Calu3 (cell line): ENCODE measurements at regions not wholly inside any gene's neighbourhood (a gene's known extent, or its start where the extent isn't known, plus 50 kb on each side); places are given as distances from the start of the nearest gene placed in this dataset.

Experiments
- BruUV-seq: library from RNA; stranded (reverse); fragments of 400-500 nt; replicated peaks from 2 replicates; lab custom pipeline; 2021; lab: Mats Ljungman, UMichigan
- CTCF ChIA-PET: fragments of 300-600 bp; sonication (Branson Sonifier 250); formaldehyde crosslinking; loops from one replicate; lab custom pipeline; 2022; ENCODE audit warnings: antibody characterized with exemption; lab: Charles Lee
- DNase-seq: peaks from one replicate; pipeline ENCODE4 v3.0.0; 2022
- H3K27ac Mint-ChIP-seq: one replicate; pipeline ENCODE4 v1.8.0; 2022; ENCODE audit warnings: mixed read lengths; ENCODE audit not compliant: unreplicated experiment
- H3K27me3 Mint-ChIP-seq: one replicate; pipeline ENCODE4 v1.8.0; 2022; ENCODE audit warnings: mixed read lengths; ENCODE audit not compliant: unreplicated experiment
- H3K36me3 Mint-ChIP-seq: one replicate; pipeline ENCODE4 v1.8.0; 2022; ENCODE audit warnings: mild to moderate bottlenecking, moderate library complexity, mixed read lengths; ENCODE audit not compliant: insufficient read depth, unreplicated experiment
- H3K4me1 Mint-ChIP-seq: one replicate; pipeline ENCODE4 v1.8.0; 2022; ENCODE audit warnings: mild to moderate bottlenecking, low read depth, mixed read lengths; ENCODE audit not compliant: unreplicated experiment
- H3K4me3 Mint-ChIP-seq: one replicate; pipeline ENCODE4 v1.8.0; 2022; ENCODE audit warnings: mild to moderate bottlenecking, low read depth, moderate library complexity, mixed read lengths; ENCODE audit not compliant: unreplicated experiment
- H3K9me3 Mint-ChIP-seq: one replicate; pipeline ENCODE4 v1.8.0; 2022; ENCODE audit warnings: low read depth, mixed read lengths; ENCODE audit not compliant: unreplicated experiment
- CTCF ChIP-seq: fragments of 200-600 bp; IDR thresholded peaks from one replicate; pipeline ENCODE4 v1.8.0; 2022; ENCODE audit warnings: antibody characterized with exemption; ENCODE audit not compliant: unreplicated experiment
- intact Hi-C: fragments of 100-400 bp; cut with micrococcal nuclease; formaldehyde crosslinking; loops from one replicate; pipeline ENCODE4 v1.10.0; 2022; ENCODE audit not compliant: unreplicated experiment

- Mint-ChIP-seq H3K27me3 (no peaks in the 10 kb centered on the region), H3K27ac (peak overlapping the region; percentile 20), H3K4me1 (no peaks in the 10 kb centered on the region), H3K36me3 (no peaks in the 10 kb centered on the region), H3K4me3 (no peak overlapping the region), H3K9me3 (no peaks in the 10 kb centered on the region)
- no TSS peak for BruUV-seq
- DNase-seq = no peak
- CTCF ChIA-PET = interaction anchor here (0.7 kb wide), 1 partner anchor 76 kb away, joined by 3 read pairs; no protein-coding TSS in a partner anchor
- no peak for TF ChIP-seq CTCF
- intact Hi-C loops = no loop called here
These were observed 96.7 kb downstream of the SNX5 start for GRCh38 chr20:17871886-17872285.

- BruUV-seq = no TSS peak
These were observed 97.4 kb downstream of the SNX5 start for GRCh38 chr20:17871181-17871580.

GRCh38 chr20:17870086-17870740 is 98.4 kb downstream of the SNX5 start:
- Mint-ChIP-seq H3K9me3 (no peaks in the 10 kb centered on the region), H3K4me3 (no peak overlapping the region), H3K27ac (no peak overlapping the region), H3K4me1 (no peaks in the 10 kb centered on the region), H3K27me3 (no peaks in the 10 kb centered on the region), H3K36me3 (no peaks in the 10 kb centered on the region)
- CTCF ChIA-PET = no interaction called here
- intact Hi-C loops = no loop called here
- no TSS peak for BruUV-seq
- TF ChIP-seq CTCF = no peak
- no peak for DNase-seq

More at GRCh38 chr20:17871181-17871580, 97.4 kb downstream of the SNX5 start:
- Mint-ChIP-seq H3K4me1 (no peaks in the 10 kb centered on the region), H3K4me3 (no peak overlapping the region), H3K27me3 (no peaks in the 10 kb centered on the region), H3K27ac (no peak overlapping the region), H3K9me3 (no peaks in the 10 kb centered on the region), H3K36me3 (no peaks in the 10 kb centered on the region)
- no peak for DNase-seq
- no peak for TF ChIP-seq CTCF
- intact Hi-C loops = no loop called here
- CTCF ChIA-PET = interaction anchor here (0.7 kb wide), 1 partner anchor 75 kb away, joined by 3 read pairs; no protein-coding TSS in a partner anchor

GRCh38 chr20:17869295-17869994 is 99.1 kb downstream of the SNX5 start:
- BruUV-seq = no TSS peak

More at GRCh38 chr20:17869295-17869994, 99.1 kb downstream of the SNX5 start:
- Mint-ChIP-seq H3K4me1 (no peaks in the 10 kb centered on the region), H3K36me3 (no peaks in the 10 kb centered on the region), H3K27ac (no peak overlapping the region), H3K27me3 (no peaks in the 10 kb centered on the region), H3K9me3 (no peaks in the 10 kb centered on the region), H3K4me3 (no peak overlapping the region)
- DNase-seq = no peak
- intact Hi-C loops = no loop called here
- CTCF ChIA-PET = no interaction called here
- TF ChIP-seq CTCF = no peak
